ENCODE measurements at regions not wholly inside any gene's neighbourhood (a gene's known extent, or its start where the extent isn't known, plus 50 kb on each side); places are given as distances from the start of the nearest gene placed in this dataset.

DNA sequence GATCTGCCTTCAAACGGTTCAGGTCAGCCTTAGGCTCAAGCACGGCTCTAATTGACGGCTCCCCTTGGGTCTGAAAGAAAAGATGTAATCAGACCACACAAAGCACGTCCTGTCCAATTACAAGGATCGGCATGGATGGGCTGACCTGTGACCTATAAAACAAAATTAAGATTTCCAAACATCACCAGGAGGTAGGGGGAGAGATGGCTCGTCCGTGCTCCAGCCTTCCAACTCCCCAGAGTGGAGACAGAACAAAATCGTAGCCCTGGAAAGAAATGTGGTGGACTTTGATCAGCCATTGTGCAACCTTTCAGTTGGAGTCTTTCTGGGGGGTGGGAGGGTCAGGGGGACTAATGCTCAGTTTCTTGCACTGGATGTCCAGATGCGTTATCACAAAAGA lies 226.6 kb upstream of the DIO3 start:
- in situ Hi-C loops (cut with HindIII; ENCODE audit: low sequenced_read_pairs): no loop called here

DNA sequence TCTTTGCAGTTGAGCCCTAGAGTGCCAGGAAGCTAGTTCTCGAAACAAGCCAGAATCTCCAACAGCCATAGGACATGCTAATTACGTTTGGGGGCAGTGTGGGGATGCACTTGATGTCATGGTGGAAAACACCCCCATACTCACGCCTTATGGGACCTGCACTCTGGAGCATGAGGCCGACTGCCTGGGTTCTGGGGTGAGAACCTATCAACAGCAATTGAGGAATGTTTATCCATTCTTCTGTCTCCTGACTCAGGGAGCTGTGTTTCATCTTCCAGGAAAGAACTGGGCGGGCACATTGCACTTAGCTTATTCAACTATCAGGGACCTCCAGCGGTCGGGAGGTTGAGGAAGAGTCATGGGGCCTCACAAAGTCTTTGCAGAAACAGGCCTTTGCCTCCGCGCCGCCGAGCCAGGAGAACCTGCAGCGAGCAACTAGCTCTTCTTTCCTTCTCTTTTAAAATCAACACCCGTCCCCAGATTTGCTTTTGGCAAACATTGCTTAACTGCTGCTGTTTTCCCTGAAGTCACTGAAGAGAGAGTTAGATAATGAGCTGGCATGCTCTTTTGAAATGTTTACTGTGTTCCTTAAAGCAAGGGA lies 226.1 kb upstream of the DIO3 start:
- in situ Hi-C loops (cut with HindIII; ENCODE audit: low sequenced_read_pairs): no loop called here

DNA sequence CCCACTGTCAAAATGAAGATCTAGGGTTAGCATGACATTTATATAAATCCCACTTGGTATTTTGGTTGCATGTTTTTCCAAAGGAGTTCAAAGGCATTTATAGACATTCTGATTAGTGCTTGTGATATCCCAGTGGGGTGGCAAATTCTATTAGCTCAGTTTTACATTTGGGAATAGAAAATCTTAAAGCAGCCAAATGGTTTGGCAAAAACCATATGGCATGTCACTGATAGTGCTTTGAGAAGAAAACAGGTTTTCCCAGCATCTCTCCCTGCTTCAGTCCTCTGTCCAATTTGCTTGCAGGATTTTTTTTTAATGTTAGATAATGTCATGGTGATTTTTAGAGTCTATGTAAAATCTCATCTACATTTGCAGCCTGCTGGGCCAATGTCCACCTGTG lies 225.1 kb upstream of the DIO3 start:
- in situ Hi-C loops (cut with HindIII; ENCODE audit: low sequenced_read_pairs): no loop called here

DNA sequence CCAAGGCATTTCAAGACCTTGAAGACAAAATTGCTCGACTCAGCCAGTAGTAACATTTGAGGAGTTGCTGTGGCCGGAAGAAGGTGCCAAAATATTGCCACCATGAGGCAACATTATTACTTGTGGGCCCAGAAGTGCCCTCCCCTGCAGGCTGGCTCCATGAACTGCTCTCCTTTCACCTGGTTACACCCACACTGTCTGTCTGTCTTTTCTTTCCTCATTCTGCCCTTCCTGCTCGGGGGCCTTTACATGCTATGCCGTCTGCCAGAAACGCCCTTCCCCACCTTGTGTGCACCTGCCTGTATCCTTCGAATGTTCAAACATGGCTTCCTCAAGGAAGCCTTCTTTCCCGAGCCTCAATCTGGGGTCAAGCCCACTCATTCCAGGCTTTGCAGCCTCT lies 224.2 kb upstream of the DIO3 start:
- in situ Hi-C loops (cut with HindIII; ENCODE audit: low sequenced_read_pairs): no loop called here

DNA sequence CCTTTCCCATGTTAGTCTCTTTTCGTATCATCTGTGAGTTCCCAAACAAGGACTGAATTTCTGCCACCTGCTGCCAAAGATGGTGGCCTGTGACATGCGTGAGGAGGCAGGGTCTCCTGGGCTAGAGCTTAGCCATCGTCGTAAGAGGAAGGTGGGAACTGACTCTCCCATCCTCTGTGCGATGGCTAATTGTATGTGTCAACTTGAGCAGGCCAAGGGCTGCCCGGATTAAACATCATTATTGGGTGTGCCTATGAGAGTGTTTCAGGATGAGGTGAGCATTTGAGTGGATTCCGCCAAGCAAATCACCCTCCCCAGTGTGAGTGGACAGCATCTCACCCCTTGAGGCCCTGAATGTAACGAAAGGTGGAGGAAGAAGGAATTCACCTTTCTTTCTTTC lies 220.7 kb upstream of the DIO3 start:
- in situ Hi-C loops (cut with HindIII; ENCODE audit: low sequenced_read_pairs): loop anchor here (10.0 kb wide), 1 partner anchor 124 kb away; no protein-coding TSS in a partner anchor

DNA sequence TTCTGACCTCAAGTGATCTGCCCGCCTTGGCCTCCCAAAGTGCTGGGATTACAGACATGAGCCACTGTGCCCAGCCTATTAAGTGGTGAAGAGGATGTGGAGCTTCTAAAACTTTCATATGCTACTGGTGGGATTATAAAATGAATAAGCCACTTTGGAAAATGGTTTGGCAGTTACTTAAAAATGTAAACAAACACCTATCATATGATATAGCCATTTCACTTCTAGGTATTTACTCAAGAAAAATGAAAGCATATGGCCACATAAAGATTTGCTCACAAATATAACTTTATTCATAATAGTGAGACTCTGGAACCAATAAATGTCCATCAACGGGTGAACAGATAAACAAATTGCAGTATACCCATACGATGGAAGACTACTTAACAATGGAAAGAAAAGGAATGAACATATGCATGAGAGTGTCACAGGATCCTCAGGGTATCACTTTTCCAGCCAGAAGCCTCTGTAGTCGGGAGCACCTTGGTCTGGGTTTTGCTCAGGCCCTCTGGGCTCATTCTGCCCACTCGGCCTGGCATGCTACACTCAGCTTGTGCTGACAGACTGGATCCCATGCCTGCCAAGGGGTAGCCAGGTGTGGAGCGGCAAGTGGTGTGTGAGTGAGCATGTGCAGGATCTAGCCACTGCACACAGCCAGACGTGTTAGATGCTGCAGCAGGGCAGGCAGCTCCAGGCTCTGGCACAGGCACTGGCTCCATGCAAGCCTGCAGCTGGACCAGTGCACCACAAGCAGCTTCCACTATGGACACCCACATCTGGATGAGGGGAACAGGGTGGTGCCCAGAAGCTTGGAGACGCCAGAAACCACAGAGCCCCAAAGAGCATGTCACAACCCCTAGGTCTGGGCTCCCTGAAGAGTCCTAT lies 213.2 kb upstream of the DIO3 start:
- in situ Hi-C loops (cut with HindIII; ENCODE audit: low sequenced_read_pairs): loop anchor here (10.0 kb wide), 1 partner anchor 117 kb away; no protein-coding TSS in a partner anchor

DNA sequence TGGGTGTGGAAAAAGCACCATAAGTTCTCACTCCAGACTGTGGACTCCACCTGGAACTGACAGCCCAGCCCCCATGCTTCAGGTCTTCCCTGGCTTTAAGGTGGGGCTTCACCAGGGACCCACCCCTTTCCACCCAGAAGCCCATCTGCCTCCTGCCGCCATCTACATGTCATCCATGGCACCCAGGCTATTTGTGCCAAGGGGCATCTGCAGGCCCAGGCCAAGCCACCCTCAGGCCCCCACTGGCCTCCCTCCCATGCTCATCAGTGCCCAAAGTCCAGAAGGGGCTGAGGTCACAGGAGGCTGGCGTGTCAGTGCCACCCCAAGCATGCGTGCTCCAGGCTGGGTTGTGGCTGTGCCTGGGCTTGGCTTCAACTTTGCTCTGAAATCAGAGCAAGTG lies 212.2 kb upstream of the DIO3 start:
- in situ Hi-C loops (cut with HindIII; ENCODE audit: low sequenced_read_pairs): loop anchor here (10.0 kb wide), 1 partner anchor 116 kb away; no protein-coding TSS in a partner anchor

DNA sequence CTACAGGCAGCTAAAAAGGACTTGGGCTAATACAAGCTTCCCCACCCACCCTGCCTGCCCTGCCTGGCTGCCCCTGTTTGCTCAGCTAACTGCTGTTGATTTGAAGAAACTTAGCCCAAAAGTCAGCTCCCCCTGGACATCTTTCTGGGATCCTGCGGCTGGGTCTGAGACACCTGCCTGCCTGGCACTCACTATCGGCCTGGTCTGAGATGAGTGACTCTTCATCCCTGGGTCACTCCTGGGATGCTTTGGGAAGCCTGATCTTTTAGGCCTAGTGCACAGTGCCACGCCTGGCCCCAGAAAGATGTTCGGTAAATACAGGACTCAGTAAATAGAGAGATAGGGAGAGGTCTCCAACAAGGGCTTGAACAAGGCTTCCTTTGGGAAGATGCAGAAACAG lies 211.3 kb upstream of the DIO3 start:
- in situ Hi-C loops (cut with HindIII; ENCODE audit: low sequenced_read_pairs): no loop called here

DNA sequence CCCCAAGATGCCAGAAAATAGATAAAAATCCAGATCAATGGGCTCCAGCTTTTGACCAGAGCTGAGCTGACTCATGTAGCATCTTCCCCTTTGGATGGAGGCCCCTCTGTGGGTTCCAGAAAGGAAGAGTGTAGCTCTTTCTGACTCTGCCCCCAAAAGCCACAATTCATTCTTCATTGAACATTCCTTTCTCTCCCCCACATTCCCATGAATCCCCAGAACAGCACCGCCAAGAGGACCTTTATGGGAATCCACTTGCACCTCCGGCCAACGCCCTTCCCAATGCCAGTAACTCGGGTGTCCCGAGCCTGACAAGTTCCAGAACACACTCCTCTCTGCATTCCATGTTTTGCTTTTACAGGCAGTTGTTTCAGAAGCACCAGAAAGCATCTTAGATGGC lies 210.6 kb upstream of the DIO3 start:
- in situ Hi-C loops (cut with HindIII; ENCODE audit: low sequenced_read_pairs): no loop called here

DNA sequence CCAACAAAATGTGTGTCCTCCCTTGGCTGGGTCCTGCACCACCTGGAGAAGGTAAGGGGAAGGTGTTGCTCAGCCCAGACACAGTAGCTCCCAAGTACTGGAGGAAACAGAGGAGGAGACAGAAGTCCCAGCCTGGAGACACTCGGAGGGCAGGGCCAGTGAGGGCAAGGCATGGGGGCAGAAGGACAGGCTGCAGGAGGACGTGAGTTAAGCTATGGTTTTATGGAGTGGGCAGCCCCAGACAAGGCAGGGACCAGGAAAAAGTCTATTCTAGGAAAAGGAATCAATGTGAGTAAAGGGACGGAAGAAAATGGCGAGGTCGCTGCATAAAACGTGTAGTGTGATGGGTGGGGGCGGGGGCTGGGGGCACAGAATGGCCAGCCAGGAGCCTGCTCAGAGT lies 210.1 kb upstream of the DIO3 start:
- in situ Hi-C loops (cut with HindIII; ENCODE audit: low sequenced_read_pairs): no loop called here

DNA sequence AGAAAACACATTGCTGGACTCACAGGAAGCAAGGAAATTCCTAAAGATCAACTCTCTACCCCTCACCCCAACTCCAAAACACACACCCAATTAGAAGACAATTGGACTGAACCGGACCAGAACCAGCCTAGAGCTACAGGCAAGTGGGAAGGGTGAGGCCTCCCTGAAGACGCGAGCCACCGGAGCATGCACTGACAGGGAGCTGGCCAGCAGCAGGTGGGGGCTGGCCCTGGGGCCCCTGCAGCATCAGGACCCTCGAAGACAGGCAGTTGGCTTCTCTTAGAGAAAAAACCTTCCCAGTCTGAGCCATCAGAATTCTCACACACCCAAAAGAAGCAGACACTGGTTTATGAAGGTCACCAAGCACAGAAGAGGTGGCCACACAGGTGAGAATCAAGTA lies 209.5 kb upstream of the DIO3 start:
- in situ Hi-C loops (cut with HindIII; ENCODE audit: low sequenced_read_pairs): no loop called here

DNA sequence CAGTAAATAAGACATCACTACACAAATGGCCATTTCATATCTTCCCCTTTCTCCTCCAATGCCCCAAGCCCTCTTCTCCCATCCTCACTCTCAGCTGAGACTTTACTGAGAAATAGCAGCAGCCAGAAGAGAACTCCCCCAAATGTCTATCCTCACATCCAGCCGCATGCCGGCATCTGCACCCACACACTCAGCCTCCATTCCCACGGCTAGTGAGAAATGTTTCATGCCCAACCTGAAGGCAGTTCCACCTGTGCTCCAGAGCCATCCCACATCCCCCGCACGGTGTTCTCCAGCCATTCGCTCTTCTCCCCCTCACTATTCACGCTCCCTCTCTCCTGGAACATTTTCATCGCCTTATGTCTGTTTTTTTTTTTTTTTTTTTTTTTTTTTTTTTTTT lies 208.7 kb upstream of the DIO3 start:
- in situ Hi-C loops (cut with HindIII; ENCODE audit: low sequenced_read_pairs): no loop called here

DNA sequence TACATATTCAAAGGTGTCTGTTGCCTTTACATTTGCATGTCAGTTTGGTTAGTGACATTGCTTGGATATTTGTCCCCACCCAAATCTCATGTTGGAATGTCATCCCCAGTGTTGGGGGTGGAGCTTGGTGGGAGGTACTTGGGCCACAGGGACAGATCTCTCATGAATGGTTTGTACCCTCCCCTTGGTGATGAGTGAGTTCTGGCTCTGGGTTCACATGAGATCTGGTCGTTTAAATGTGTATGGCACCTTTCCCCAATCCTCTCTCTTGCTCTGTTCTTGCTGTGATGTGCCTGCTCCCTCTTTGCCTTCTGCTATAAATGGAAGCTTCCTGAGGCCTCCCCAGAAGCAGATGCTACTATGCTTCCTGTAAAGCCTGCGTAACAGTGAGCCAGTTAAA lies 207.9 kb upstream of the DIO3 start:
- in situ Hi-C loops (cut with HindIII; ENCODE audit: low sequenced_read_pairs): no loop called here

DNA sequence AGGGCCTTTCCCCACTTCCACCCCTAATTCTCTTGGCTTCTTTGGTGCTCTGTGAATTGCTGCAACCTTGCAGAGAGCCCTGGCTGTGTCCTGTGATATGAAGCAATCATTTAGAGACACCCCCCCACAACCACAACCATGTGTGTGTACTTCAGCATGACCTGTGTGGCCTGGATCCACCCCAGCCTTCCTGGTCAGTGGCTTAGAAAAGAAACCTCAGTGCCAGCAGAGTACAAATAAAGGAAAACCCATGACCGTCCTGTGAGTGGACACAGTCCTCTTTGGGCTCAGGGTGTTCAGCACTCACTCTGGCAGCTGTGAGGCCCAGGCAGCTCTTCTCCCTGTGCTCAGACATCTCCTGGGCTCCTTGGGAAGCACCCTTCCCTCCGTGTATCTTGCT lies 206.6 kb upstream of the DIO3 start:
- in situ Hi-C loops (cut with HindIII; ENCODE audit: low sequenced_read_pairs): no loop called here

DNA sequence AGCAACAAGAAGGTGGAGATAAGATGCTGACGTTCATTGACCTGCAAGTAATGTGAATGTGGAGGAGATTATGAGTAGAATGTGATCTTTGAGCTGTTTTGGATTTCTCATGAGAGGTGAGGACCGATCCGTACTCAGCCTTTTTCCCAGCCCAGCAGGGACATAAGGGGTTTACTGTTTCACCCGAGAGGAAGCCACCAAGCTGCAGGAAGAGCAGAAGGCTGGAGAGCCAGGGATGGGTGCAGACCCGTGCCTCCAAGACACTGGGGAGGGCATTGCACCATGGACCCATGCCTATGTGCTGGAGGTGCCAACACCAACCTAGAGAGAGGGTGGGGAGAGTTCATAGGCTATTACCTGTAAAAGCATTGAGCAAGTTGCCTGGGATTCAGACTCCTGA lies 206.0 kb upstream of the DIO3 start:
- in situ Hi-C loops (cut with HindIII; ENCODE audit: low sequenced_read_pairs): no loop called here

DNA sequence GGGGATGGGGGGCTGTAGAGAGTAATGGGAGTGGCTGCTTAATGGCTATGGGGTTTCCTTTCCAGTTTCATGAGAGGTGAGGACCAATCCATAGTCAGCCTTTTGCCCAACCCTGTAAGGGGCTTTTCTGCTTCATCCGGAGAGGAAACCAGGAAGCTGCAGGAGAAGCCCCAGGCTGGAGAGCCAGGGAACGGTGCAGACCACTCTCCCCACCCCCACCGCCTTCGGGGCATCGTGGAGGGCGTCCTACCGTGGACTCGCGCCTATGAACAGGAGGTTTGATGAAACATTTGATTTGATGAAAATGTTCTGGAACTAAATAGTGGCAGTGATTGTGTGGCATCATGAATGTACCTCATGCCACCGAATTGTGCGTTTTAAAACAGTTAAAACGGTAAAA lies 204.3 kb upstream of the DIO3 start:
- in situ Hi-C loops (cut with HindIII; ENCODE audit: low sequenced_read_pairs): no loop called here

DNA sequence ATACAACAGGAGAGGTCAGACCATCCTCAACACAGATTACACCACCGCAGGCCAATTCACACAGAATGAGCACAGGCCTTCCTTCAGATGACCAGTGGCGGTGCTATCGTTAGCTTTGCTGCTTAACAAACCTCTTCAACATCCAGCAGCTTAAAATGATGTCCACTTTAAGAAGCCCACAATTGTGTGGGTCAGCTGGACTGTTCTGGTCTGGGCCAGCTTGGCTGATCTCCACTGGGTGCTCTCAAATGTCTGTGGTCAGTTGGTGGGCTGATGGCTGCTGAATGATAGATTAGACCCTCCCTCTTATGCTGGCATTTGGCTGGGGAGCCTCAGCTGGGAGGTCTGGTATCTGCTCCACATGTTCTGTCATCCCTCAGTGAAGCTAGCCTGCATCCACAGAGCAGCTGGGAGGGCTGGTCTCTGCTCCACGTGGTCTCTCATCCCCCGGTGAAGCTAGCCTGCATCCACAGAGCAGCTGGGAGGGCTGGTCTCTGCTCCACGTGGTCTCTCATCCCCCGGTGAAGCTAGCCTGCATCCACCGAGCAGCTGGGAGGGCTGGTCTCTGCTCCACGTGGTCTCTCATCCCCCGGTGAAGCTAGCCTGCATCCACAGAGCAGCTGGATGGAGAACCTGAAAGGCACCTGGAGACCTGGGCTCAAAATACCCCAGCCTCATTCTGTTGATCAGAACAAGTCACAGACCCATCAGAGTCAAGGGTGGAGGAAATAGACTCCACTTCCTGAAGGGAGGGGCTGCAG lies 203.6 kb upstream of the DIO3 start:
- in situ Hi-C loops (cut with HindIII; ENCODE audit: low sequenced_read_pairs): no loop called here

DNA sequence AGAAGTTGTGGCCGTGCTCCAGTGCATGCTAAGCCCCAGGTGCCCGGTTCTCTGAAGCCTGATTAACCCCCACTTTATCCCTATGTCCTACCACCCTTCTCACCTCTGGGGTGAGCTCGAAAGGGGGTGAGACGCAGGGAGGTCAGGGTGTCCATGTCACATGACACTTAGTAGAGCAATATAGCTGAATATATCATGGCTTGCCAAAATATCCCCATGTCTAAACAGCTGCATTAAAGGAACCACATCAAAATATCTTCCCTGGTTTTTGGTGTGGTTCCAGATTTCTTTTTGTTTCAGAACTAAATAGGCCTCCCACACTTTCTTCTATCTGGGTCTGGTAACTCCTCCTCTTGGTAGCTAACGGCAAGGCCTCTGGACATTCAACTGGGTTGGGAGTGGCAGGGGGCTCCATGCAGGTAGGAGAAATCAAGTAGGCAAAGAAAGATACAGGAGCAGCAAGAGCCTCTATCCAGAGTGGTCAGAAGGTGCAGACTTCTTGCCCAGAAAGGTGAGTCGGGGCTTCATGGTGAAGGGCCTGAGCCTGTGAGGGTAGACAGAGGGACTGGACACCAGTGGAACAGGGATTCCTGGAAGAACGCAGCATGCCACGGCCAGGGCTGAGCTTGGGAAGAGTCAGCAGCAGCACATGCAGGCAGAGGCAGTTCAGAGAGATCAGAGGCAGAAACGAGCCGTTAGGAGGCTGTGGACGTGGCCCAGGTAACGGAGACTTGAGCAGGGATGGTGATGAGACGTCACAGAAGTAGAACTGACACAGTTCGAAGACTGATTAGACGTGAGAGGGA lies 202.8 kb upstream of the DIO3 start:
- in situ Hi-C loops (cut with HindIII; ENCODE audit: low sequenced_read_pairs): no loop called here

DNA sequence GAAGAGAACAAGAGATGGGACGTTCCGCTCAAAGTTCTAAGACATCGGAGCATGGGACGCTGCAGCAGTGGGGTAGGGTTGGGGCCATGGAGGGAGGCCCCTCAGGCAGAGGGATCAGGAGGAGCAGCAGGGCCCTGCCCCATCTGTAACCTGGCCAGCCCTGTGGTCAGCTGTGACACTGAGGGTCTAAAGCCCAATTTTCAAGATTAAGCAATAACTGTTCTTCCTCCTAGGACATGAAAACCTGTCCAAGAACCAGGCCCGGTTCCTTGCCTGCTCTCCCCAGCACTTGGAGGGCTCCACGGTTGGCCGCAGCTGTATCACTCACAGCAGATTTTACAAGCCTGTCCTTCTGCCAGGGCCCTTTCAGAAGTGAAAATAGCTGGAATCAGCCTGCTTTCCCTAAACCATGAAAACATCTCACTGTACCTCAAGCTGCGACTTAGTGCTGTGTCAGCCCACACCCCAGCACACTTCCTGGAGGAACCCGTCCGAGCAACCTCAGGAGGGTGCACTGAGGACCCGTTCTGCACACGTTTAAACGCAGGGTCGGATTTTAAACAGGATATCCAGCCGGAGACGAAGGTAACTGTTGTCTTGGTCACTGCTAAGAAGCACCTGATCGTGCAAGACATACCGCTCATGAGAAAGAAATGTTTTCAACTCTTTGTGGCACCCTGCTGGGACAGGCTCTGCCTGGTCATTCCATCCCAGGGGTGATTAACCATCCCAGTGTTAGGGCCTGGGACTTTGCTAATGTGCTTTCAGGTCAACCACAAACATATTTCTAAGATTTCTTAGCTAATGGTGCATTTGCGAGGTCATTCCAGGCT lies 201.9 kb upstream of the DIO3 start:
- in situ Hi-C loops (cut with HindIII; ENCODE audit: low sequenced_read_pairs): no loop called here

Data from DLD1 (cell line).